ENCODE measurements at regions not wholly inside any gene's neighbourhood (a gene's known extent, or its start where the extent isn't known, plus 50 kb on each side); places are given as distances from the start of the nearest gene placed in this dataset.
"Not testable (repeated sequence)": the region's sequence is repeated elsewhere in the genome, so short reads cannot be mapped to it uniquely, and the experiment has no call there.

- DNase-seq (ENCODE audit: low read depth), result no peak
Observed at GRCh38 chr13:53272873-53273272, 244.3 kb downstream of the OLFM4 start.

GRCh38 chr13:53276265-53276664 is 247.7 kb downstream of the OLFM4 start:
- DNase-seq (ENCODE audit: low read depth), result no peak

GRCh38 chr13:53281677-53282076 is 253.1 kb downstream of the OLFM4 start:
- no peak for DNase-seq (ENCODE audit: low read depth)

- no peak for DNase-seq (ENCODE audit: low read depth)
Observed at GRCh38 chr13:53285896-53286430, 257.4 kb downstream of the OLFM4 start.

GRCh38 chr13:53298396-53298795 is 269.8 kb downstream of the OLFM4 start:
- no peak for DNase-seq (ENCODE audit: low read depth)

GRCh38 chr13:53301449-53301848 is 272.8 kb downstream of the OLFM4 start:
- DNase-seq (ENCODE audit: low read depth), result no peak

- not testable (repeated sequence) for DNase-seq (ENCODE audit: low read depth)
Observed at GRCh38 chr13:53305419-53305818, 276.8 kb downstream of the OLFM4 start.

- no peak for DNase-seq (ENCODE audit: low read depth)
Observed at GRCh38 chr13:53310786-53311185, 282.2 kb downstream of the OLFM4 start.

- no peak for DNase-seq (ENCODE audit: low read depth)
Observed at GRCh38 chr13:53311561-53311960, 282.9 kb downstream of the OLFM4 start.

GRCh38 chr13:53321296-53321801 is 292.7 kb downstream of the OLFM4 start:
- DNase-seq (ENCODE audit: low read depth), result no peak

- no peak for DNase-seq (ENCODE audit: low read depth)
Observed at GRCh38 chr13:53324656-53325055, 296.0 kb downstream of the OLFM4 start.

- no peak for DNase-seq (ENCODE audit: low read depth)
Observed at GRCh38 chr13:53326716-53327115, 298.1 kb downstream of the OLFM4 start.

- no peak for DNase-seq (ENCODE audit: low read depth)
Observed at GRCh38 chr13:53327680-53328315, 299.2 kb downstream of the OLFM4 start.

GRCh38 chr13:53336441-53337160 is 308.0 kb downstream of the OLFM4 start:
- DNase-seq (ENCODE audit: low read depth), result no peak

- no peak for DNase-seq (ENCODE audit: low read depth)
Observed at GRCh38 chr13:53338760-53339159, 310.1 kb downstream of the OLFM4 start.

- no peak for DNase-seq (ENCODE audit: low read depth)
Observed at GRCh38 chr13:53340505-53341143, 312.0 kb downstream of the OLFM4 start.

GRCh38 chr13:53341144-53341510 is 312.5 kb downstream of the OLFM4 start:
- DNase-seq (ENCODE audit: low read depth), result no peak

GRCh38 chr13:53342623-53343360 is 314.2 kb downstream of the OLFM4 start:
- DNase-seq (ENCODE audit: low read depth), result no peak

GRCh38 chr13:53343361-53343744 is 314.7 kb downstream of the OLFM4 start:
- DNase-seq (ENCODE audit: low read depth), result no peak

GRCh38 chr13:53351021-53351420 is 322.4 kb downstream of the OLFM4 start:
- no peak for DNase-seq (ENCODE audit: low read depth)

GRCh38 chr13:53357582-53357981 is 329.0 kb downstream of the OLFM4 start:
- no peak for DNase-seq (ENCODE audit: low read depth)

GRCh38 chr13:53368948-53369347 is 340.3 kb downstream of the OLFM4 start:
- DNase-seq (ENCODE audit: low read depth), result no peak

All from forelimb muscle (tissue), 1 donor.